CD4-positive, alpha-beta T cell treated with Interleukin-17A for 4 hours (primary cell): ENCODE measurements at regions not wholly inside any gene's neighbourhood (a gene's known extent, or its start where the extent isn't known, plus 50 kb on each side); places are given as distances from the start of the nearest gene placed in this dataset.

Experiments used
- DNase-seq: peaks from one replicate; pipeline ENCODE4 v3.0.0-alpha.2; 2020; ENCODE audit warnings: mixed read lengths

GRCh38 chr2:21404137-21404536, 280.4 kb downstream of the TDRD15 start:
- DNase-seq, result no peak

- no peak for DNase-seq
Observed at GRCh38 chr2:21404827-21405625, 281.3 kb downstream of the TDRD15 start.

DNA sequence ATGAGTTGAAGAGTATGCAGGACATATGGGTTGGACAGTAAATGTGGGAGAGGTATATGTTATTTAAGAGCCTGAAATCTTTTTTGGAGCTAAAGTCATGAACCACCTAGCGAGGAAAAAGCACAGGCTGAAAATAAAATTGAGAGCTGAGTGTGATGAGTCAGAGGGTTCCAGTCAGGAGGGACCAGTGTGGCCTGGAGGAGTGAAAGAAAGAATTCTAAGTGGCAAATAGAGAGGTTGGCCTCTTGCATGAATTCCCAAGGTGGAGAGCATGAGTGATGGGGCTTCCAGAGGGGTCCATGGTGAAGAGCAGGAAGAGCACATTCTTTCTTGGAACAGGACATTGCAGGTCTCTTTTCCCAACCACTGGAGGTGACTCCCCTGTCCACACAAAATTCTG, 282.6 kb downstream of the TDRD15 start:
- DNase-seq, result no peak

GRCh38 chr2:21406911-21407310, 283.1 kb downstream of the TDRD15 start:
- no peak for DNase-seq

DNA sequence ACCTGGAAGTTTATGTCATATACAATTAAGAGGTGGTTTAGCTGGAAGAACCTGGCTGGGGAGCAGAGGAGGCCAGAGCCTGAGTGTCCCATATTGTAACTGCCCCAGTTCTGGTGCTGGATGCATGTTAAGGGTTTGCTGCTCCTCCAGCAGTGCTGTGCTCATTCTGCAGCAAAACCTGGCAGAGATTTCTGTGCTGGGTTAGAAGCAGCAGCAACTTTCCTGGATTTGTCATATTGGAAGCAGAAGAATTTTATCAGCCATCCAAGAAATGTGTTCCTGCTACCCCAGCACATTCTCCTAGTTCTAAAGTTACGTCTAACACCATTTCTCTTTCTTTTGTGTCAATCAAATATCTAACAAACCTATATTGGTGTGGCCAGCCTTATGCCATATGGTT, 284.1 kb downstream of the TDRD15 start:
- no peak for DNase-seq

GRCh38 chr2:21411741-21412140, 288.0 kb downstream of the TDRD15 start:
- no peak for DNase-seq

DNA sequence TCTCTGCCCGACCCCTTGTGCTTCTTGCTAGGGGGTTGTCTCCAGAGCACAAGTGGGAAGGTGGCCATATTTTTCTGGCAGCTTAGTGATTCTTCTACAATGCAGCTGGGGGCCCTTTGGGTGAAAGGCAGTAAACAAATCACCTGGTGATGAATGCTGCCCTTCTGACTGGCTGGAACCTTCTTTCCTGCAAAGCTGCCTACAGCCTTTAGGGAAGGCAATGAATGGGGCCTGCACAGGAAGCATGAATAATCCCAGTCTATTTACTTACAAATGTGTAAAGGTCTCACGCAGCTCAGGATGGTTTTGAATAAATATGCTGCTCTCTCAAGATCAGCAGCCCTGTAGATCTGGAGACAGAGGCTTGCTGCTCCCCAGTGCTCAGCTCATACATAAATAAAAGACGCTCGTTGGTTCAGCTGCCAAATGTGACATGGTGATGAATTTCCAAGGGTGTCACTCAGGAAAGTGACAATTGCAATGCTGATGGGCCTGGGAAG, 289.2 kb downstream of the TDRD15 start:
- no peak for DNase-seq

DNA sequence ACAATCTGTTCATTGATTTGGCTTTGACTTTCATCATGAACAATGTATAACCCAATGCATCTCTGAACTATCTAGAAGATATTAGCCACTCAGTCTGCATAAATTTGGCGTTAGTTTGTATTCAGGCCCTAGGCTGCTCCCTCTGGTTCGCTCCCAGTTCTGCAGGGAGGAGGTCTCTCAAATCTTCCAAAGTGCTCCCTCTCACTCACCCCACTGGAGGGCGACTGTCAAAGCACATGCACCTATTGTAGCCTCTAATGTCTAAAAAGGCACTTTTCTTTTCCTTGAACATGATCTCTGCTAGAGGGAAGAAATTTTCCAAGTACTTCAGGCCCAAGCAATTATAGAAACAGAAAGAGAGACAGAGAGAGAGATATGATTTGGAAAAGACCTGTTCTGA, 291.5 kb downstream of the TDRD15 start:
- no peak for DNase-seq

GRCh38 chr2:21416226-21416625, 292.5 kb downstream of the TDRD15 start:
- DNase-seq, result no peak

- DNase-seq, result no peak
Observed at GRCh38 chr2:21418456-21418855, 294.7 kb downstream of the TDRD15 start.

- DNase-seq, result no peak
Observed at GRCh38 chr2:21420553-21421335, 297.0 kb downstream of the TDRD15 start.

DNA sequence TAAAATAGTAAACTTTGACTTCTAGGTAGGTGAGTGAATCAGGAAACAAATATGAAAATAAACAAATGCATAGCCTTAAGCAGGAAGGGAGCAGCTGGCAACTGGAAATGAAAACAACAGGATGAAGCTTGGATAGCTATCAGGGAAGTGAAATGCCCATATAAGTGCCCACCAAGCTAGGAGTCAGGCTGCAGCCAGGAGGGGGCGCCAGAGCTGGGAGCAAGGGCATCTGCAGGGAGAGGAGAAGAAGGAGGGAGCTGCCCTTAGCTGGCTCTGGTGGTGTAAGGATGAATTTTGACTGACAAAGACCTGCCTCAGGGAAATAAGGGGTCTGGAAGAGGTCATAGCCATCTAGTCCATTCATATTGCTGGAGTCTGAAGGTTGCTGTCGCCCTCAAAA, 298.3 kb downstream of the TDRD15 start:
- no peak for DNase-seq

DNA sequence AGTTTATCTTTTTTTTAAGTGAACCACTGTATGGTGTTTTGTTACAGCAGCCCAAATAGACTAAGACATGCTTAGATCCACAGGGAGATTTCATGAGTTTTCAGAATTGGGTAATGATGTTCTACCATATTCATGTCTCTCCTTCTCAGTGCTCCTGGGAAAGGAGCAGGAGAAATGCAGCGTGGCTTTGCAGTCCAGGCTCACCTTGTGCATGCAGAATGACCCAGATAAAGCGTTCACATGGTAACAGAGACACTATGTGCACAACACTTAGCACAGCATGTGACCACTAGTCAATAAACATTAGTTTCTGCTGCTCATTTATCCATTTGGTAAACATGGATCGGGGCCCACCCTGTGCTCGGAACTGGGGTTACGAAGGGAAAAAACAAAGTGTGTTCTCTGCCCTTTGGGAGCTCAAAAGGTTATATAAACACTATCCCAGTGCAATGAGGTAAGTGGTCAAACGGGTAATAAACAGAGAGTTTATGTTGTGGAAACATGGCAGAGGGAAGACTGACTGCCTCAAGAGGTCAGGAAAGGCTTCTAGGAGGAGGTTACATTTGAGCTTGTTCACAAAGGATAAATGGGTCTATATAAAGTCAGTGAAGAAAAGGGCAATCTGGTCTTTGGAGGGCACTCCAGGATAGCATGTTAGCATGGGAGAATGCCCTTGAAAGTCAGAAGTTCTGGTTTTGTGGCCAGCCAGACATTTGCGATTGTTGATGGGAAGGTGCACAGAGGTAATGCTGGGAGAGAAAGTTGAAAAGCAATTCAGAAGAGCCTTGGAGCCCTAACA, 299.2 kb downstream of the TDRD15 start:
- DNase-seq, result no peak

DNA sequence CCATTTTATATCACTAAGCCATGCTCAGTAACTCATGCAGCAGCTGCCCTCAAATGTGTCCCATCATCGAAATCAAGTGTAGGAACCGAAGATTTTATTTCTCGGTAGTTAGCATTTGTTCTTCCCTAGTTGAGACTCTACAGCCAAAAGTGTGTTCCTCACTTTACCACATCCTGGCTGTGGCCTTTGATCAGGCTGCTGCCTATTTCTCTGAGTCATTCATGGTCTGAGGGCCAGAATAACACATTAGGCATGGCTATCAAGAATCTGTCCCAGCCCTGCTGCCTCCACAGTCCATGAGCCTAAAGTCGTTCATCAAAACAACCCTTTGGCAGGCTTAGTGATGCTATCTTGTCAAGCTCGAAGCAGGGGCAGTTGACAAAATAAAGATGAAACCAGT, 300.1 kb downstream of the TDRD15 start:
- no peak for DNase-seq

GRCh38 chr2:21424375-21424774, 300.6 kb downstream of the TDRD15 start:
- no peak for DNase-seq

DNA sequence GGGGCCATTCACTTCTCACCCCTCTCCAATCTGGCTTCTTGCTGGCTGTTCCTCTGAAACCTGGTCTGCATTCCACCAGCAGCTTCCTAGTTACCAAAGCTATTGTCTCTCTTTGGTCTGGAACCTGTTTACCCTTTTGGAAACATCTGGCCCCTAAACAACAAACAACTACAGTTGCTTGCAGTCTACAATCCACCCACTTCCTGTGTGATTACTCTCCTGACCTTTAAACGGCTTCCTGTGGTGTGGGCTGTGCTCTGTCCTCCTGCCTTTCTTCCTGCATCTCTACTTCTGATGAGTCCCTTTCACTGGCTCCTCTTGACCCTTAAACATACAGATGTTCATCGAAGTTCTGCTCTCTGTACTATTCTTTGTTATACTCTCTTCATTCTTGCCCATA, 303.8 kb downstream of the TDRD15 start:
- no peak for DNase-seq

GRCh38 chr2:21428754-21429153, 305.0 kb downstream of the TDRD15 start:
- DNase-seq, result no peak

GRCh38 chr2:21429747-21430146, 306.0 kb downstream of the TDRD15 start:
- DNase-seq, result no peak

- DNase-seq, result no peak
Observed at GRCh38 chr2:21431078-21431477, 307.3 kb downstream of the TDRD15 start.

DNA sequence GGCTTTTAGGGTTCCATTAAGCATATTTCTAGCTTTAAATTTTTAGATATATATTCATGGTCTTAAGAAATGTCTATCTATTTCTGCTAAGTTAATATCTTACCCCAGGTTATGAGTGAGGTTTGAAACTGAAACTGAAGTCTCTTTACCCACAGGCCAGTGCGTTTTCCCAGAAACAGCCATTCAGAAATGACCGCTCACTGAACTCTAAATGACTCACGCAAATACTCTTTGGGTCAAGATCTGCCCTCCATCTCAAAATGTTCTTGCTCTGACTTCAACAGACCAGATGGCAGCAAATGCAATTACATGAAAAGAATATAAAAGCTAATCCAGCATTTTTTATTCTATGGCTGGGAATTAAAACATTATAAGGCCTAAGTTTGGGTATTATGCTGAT, 315.2 kb downstream of the TDRD15 start:
- no peak for DNase-seq

- DNase-seq, result no peak
Observed at GRCh38 chr2:21441442-21441841, 317.7 kb downstream of the TDRD15 start.

- DNase-seq, result no peak
Observed at GRCh38 chr2:21443494-21444105, 319.8 kb downstream of the TDRD15 start.

- no peak for DNase-seq
Observed at GRCh38 chr2:21449881-21450280, 326.1 kb downstream of the TDRD15 start.
